T follicular helper cell (primary cell): ENCODE measurements at regions not wholly inside any gene's neighbourhood (a gene's known extent, or its start where the extent isn't known, plus 50 kb on each side); places are given as distances from the start of the nearest gene placed in this dataset.

Experiments used
- DNase-seq: peaks from one replicate; pipeline ENCODE4 v3.0.0-alpha.2; 2020; ENCODE audit warnings: low read depth

GRCh38 chr3:102529452-102529851 lies 94.6 kb downstream of the ZPLD1 start:
- no peak for DNase-seq

- no peak for DNase-seq
These were observed 95.8 kb downstream of the ZPLD1 start for GRCh38 chr3:102530415-102531181.

- DNase-seq: no peak
These were observed 96.9 kb downstream of the ZPLD1 start for GRCh38 chr3:102531686-102532085.

GRCh38 chr3:102532901-102533300 lies 98.1 kb downstream of the ZPLD1 start:
- DNase-seq: no peak

GRCh38 chr3:102533784-102534183 lies 99.0 kb downstream of the ZPLD1 start:
- no peak for DNase-seq

- DNase-seq: no peak
These were observed 101.6 kb downstream of the ZPLD1 start for GRCh38 chr3:102536456-102536855.

- no peak for DNase-seq
These were observed 102.3 kb downstream of the ZPLD1 start for GRCh38 chr3:102537123-102537522.

GRCh38 chr3:102544741-102545140 lies 109.9 kb downstream of the ZPLD1 start:
- no peak for DNase-seq

- DNase-seq: no peak
These were observed 110.5 kb downstream of the ZPLD1 start for GRCh38 chr3:102545276-102545675.

GRCh38 chr3:102553876-102554275 lies 119.1 kb downstream of the ZPLD1 start:
- no peak for DNase-seq

- no peak for DNase-seq
These were observed 135.7 kb downstream of the ZPLD1 start for GRCh38 chr3:102570511-102570910.

GRCh38 chr3:102571006-102571405 lies 136.2 kb downstream of the ZPLD1 start:
- DNase-seq: no peak

GRCh38 chr3:102571720-102572384 lies 137.0 kb downstream of the ZPLD1 start:
- no peak for DNase-seq

GRCh38 chr3:102573483-102574028 lies 138.7 kb downstream of the ZPLD1 start:
- DNase-seq: no peak

- no peak for DNase-seq
These were observed 139.5 kb downstream of the ZPLD1 start for GRCh38 chr3:102574355-102574754.

- no peak for DNase-seq
These were observed 141.8 kb downstream of the ZPLD1 start for GRCh38 chr3:102576651-102577050.

- DNase-seq: no peak
These were observed 142.4 kb downstream of the ZPLD1 start for GRCh38 chr3:102577082-102577789.

- no peak for DNase-seq
These were observed 145.9 kb downstream of the ZPLD1 start for GRCh38 chr3:102580760-102581159.

GRCh38 chr3:102586485-102586884 lies 151.7 kb downstream of the ZPLD1 start:
- no peak for DNase-seq

- DNase-seq: no peak
These were observed 159.2 kb downstream of the ZPLD1 start for GRCh38 chr3:102593812-102594602.

GRCh38 chr3:102595057-102595456 lies 160.2 kb downstream of the ZPLD1 start:
- DNase-seq: no peak
